Endometrium (tissue), 2 donors: ENCODE measurements at regions not wholly inside any gene's neighbourhood (a gene's known extent, or its start where the extent isn't known, plus 50 kb on each side); places are given as distances from the start of the nearest gene placed in this dataset.
"Not testable (repeated sequence)": the region's sequence is repeated elsewhere in the genome, so short reads cannot be mapped to it uniquely, and the experiment has no call there.

Source experiments
- FAIRE-seq: peaks from 2 replicates; lab custom pipeline; 2012; peaks lifted over from hg19 to GRCh38; lab: Jason Lieb, UNC
- donor health status: control.
- donor health status: control.

- no peak for FAIRE-seq
Observed at GRCh38 chr6:71724456-71725125, 161.8 kb upstream of the RIMS1 start.

GRCh38 chr6:71725126-71725470, 161.3 kb upstream of the RIMS1 start:
- no peak for FAIRE-seq

GRCh38 chr6:71726121-71726520, 160.2 kb upstream of the RIMS1 start:
- no peak for FAIRE-seq

- no peak for FAIRE-seq
Observed at GRCh38 chr6:71727632-71728294, 158.6 kb upstream of the RIMS1 start.

GRCh38 chr6:71730284-71730683, 156.1 kb upstream of the RIMS1 start:
- no peak for FAIRE-seq

GRCh38 chr6:71733970-71734899, 152.1 kb upstream of the RIMS1 start:
- FAIRE-seq: no peak

- no peak for FAIRE-seq
Observed at GRCh38 chr6:71737953-71738352, 148.4 kb upstream of the RIMS1 start.

GRCh38 chr6:71745525-71745924, 140.8 kb upstream of the RIMS1 start:
- FAIRE-seq: no peak

- no peak for FAIRE-seq
Observed at GRCh38 chr6:71766146-71766760, 120.1 kb upstream of the RIMS1 start.

GRCh38 chr6:71766796-71767195, 119.6 kb upstream of the RIMS1 start:
- no peak for FAIRE-seq

GRCh38 chr6:71768356-71768755, 118.0 kb upstream of the RIMS1 start:
- no peak for FAIRE-seq

GRCh38 chr6:71808865-71809264, 77.5 kb upstream of the RIMS1 start:
- FAIRE-seq: no peak

- no peak for FAIRE-seq
Observed at GRCh38 chr6:71810880-71811279, 75.5 kb upstream of the RIMS1 start.

- FAIRE-seq: no peak
Observed at GRCh38 chr6:71822625-71823024, 63.7 kb upstream of the RIMS1 start.

- not testable (repeated sequence) for FAIRE-seq
Observed at GRCh38 chr6:71832110-71832764, 54.1 kb upstream of the RIMS1 start.
